ENCODE measurements at regions not wholly inside any gene's neighbourhood (a gene's known extent, or its start where the extent isn't known, plus 50 kb on each side); places are given as distances from the start of the nearest gene placed in this dataset.
A peak's percentile ranks its signal among the peaks of the same experiment; 100 is the strongest.

DNA sequence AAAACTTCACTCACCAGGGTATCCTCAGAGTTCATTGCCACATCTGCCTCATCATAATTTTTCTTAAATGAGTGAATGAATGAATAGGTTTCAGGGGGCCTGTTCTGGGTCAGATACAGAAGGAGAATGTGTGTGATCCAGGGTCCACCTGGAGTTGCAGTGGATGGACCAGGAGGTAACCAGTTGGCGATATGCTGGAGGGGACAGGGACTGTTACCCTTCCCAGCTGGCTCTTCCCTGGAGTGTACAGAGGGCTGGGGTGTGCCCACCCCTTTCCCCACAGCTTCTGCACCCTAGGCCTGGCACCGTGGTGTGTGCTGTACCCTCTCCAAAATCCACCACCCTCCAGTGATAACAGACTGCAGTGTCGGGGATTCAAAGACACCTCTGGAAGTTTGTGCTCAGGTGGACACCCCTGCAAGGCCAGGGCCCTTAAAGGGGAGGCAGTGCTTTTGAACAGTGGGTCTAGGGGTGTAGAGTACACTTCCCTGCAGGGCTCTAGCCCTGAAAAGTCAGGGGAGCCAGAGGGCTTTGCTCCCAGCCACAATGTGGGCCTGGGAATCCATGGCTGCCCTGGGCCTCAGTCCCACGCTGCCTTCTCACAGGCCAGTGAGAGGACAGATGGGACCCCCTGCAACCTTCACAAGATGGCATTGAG is 134.4 kb upstream of the UNC5B start:
- H3K4me3 Mint-ChIP-seq (ENCODE audit: low read depth), result no peak overlapping the region
- no peaks in the 10 kb centered on the region for H3K9me3 Mint-ChIP-seq (ENCODE audit: low read depth)

GRCh38 chr10:71078454-71079145 is 133.8 kb upstream of the UNC5B start:
- peak; percentile 5 for DNase-seq (ENCODE audit: low spot score, unreplicated experiment)
- Mint-ChIP-seq H3K4me3 (ENCODE audit: low read depth) (no peak overlapping the region), H3K9me3 (ENCODE audit: low read depth) (no peaks in the 10 kb centered on the region), H3K27ac (no peak overlapping the region), H3K27me3 (peaks cover 30% of the 10 kb centered on the region), H3K4me1 (ENCODE audit: low read depth) (no peaks in the 10 kb centered on the region), H3K36me3 (ENCODE audit: insufficient read depth) (no peaks in the 10 kb centered on the region)
- TF ChIP-seq, protein P1, sequence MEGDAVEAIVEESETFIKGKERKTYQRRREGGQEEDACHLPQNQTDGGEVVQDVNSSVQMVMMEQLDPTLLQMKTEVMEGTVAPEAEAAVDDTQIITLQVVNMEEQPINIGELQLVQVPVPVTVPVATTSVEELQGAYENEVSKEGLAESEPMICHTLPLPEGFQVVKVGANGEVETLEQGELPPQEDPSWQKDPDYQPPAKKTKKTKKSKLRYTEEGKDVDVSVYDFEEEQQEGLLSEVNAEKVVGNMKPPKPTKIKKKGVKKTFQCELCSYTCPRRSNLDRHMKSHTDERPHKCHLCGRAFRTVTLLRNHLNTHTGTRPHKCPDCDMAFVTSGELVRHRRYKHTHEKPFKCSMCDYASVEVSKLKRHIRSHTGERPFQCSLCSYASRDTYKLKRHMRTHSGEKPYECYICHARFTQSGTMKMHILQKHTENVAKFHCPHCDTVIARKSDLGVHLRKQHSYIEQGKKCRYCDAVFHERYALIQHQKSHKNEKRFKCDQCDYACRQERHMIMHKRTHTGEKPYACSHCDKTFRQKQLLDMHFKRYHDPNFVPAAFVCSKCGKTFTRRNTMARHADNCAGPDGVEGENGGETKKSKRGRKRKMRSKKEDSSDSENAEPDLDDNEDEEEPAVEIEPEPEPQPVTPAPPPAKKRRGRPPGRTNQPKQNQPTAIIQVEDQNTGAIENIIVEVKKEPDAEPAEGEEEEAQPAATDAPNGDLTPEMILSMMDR (IDR thresholded peaks at IDR 0.05; ENCODE audit: unreplicated experiment), result no peak

More for the DNA sequence above, 134.4 kb upstream of the UNC5B start:
- no peak overlapping the region for H3K27ac Mint-ChIP-seq
- peaks cover 34% of the 10 kb centered on the region for H3K27me3 Mint-ChIP-seq
- DNase-seq (ENCODE audit: low spot score, unreplicated experiment), result peak; percentile 3
- no peaks in the 10 kb centered on the region for H3K36me3 Mint-ChIP-seq (ENCODE audit: insufficient read depth)
- no peaks in the 10 kb centered on the region for H3K4me1 Mint-ChIP-seq (ENCODE audit: low read depth)
- TF ChIP-seq, protein P1 (IDR thresholded peaks at IDR 0.05; ENCODE audit: unreplicated experiment), result no peak

- no peaks in the 10 kb centered on the region for H3K36me3 Mint-ChIP-seq (ENCODE audit: insufficient read depth)
- DNase-seq (ENCODE audit: low spot score, unreplicated experiment), result peak; percentile 8
- H3K27me3 Mint-ChIP-seq, result peaks cover 30% of the 10 kb centered on the region
- TF ChIP-seq, protein P1 (IDR thresholded peaks at IDR 0.05; ENCODE audit: unreplicated experiment), result no peak
- H3K27ac Mint-ChIP-seq, result no peak overlapping the region
- H3K4me1 Mint-ChIP-seq (ENCODE audit: low read depth), result no peaks in the 10 kb centered on the region
- no peaks in the 10 kb centered on the region for H3K9me3 Mint-ChIP-seq (ENCODE audit: low read depth)
- H3K4me3 Mint-ChIP-seq (ENCODE audit: low read depth), result no peak overlapping the region
These were observed 132.5 kb upstream of the UNC5B start for GRCh38 chr10:71079761-71080380.

DNA sequence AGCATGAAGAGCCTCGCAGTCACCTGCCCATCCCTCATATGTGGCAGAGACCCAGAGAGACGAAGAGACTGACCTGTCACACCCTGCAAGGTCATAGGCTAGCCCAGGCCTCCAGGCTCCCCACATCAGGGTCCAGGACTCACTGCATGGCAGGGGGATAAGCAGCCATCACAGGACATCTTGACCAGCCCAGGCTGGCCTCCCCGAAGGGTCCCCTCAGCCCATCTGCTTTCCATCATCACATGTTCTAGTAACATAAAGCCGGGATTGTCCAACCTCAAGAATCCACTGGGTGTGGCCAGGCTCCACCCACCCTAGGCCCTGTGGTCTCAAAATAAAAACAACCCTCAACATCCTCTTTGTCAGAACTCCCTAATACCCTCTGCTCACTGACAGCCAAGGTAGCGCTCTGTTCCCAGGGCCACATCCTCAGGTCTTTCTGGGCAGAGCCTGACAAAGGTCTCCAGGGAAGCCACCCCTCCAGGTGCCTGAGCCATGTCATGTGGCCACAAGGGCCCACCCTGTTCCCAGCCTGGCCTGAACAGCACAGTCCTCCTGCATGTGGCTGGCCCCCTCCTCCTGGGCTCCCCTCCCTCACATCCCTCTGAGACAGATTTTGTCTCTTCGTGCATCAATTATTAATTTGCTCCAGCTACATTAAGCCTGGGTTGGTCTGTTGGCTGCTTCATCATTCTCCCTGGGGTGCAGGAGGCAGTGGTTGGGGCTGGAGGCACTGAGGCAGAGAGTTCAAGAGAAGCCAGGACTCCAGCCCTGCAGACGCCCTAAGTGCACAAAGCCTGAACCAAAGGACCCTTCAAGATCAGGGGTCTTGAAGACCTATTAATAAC is 131.8 kb upstream of the UNC5B start:
- peak; percentile 8 for DNase-seq (ENCODE audit: low spot score, unreplicated experiment)
- H3K27ac Mint-ChIP-seq, result no peak overlapping the region
- H3K27me3 Mint-ChIP-seq, result peaks cover 30% of the 10 kb centered on the region
- H3K9me3 Mint-ChIP-seq (ENCODE audit: low read depth), result no peaks in the 10 kb centered on the region
- H3K36me3 Mint-ChIP-seq (ENCODE audit: insufficient read depth), result no peaks in the 10 kb centered on the region
- TF ChIP-seq, protein P1 (IDR thresholded peaks at IDR 0.05; ENCODE audit: unreplicated experiment), result no peak
- no peak overlapping the region for H3K4me3 Mint-ChIP-seq (ENCODE audit: low read depth)
- H3K4me1 Mint-ChIP-seq (ENCODE audit: low read depth), result no peaks in the 10 kb centered on the region

DNA sequence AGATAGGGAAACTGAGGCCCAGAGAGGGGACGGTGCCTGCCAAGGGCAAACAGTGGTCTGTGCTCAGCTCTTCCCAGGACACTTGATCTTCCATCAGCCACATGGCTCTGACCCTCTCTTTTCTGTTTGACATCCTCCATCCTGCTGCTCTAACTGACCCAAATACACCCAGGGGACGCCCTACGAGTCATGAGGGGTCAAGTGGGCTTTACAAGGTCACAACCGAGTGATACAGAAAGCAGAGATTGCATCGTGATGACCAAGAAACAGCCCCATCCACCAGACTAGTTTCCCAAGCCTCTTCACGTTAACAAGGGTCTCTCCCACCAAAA is 131.2 kb upstream of the UNC5B start:
- Mint-ChIP-seq H3K36me3 (ENCODE audit: insufficient read depth) (no peaks in the 10 kb centered on the region), H3K9me3 (ENCODE audit: low read depth) (no peaks in the 10 kb centered on the region), H3K4me3 (ENCODE audit: low read depth) (no peak overlapping the region), H3K4me1 (ENCODE audit: low read depth) (no peaks in the 10 kb centered on the region), H3K27ac (no peak overlapping the region), H3K27me3 (peaks cover 30% of the 10 kb centered on the region)
- TF ChIP-seq, protein P1 (IDR thresholded peaks at IDR 0.05; ENCODE audit: unreplicated experiment), result no peak
- no peak for DNase-seq (ENCODE audit: low spot score, unreplicated experiment)
